ENCODE measurements at regions not wholly inside any gene's neighbourhood (a gene's known extent, or its start where the extent isn't known, plus 50 kb on each side); places are given as distances from the start of the nearest gene placed in this dataset.

- in situ Hi-C loops (cut with HindIII; ENCODE audit: low pct_unique_long_range_greater_than_20kb, low sequenced_read_pairs) = no loop called here
- no peak for DNase-seq (ENCODE audit: low read depth, low spot score)
These were observed 402.1 kb upstream of the B3GALT2 start for GRCh38 chr1:193588311-193589082.

- in situ Hi-C loops (cut with HindIII; ENCODE audit: low pct_unique_long_range_greater_than_20kb, low sequenced_read_pairs) = no loop called here
These were observed 398.4 kb upstream of the B3GALT2 start for GRCh38 chr1:193584731-193585239.

GRCh38 chr1:193581341-193581740, 394.9 kb upstream of the B3GALT2 start:
- no peak for DNase-seq (ENCODE audit: low read depth, low spot score)
- in situ Hi-C loops (cut with HindIII; ENCODE audit: low pct_unique_long_range_greater_than_20kb, low sequenced_read_pairs) = no loop called here

More at GRCh38 chr1:193584731-193585239, 398.4 kb upstream of the B3GALT2 start:
- DNase-seq (ENCODE audit: low read depth, low spot score) = no peak

- no peak for DNase-seq (ENCODE audit: low read depth, low spot score)
- in situ Hi-C loops (cut with HindIII; ENCODE audit: low pct_unique_long_range_greater_than_20kb, low sequenced_read_pairs) = no loop called here
These were observed 394.0 kb upstream of the B3GALT2 start for GRCh38 chr1:193580419-193580818.

GRCh38 chr1:193579323-193579722, 392.9 kb upstream of the B3GALT2 start:
- in situ Hi-C loops (cut with HindIII; ENCODE audit: low pct_unique_long_range_greater_than_20kb, low sequenced_read_pairs) = no loop called here
- DNase-seq (ENCODE audit: low read depth, low spot score) = no peak

- in situ Hi-C loops (cut with HindIII; ENCODE audit: low pct_unique_long_range_greater_than_20kb, low sequenced_read_pairs) = no loop called here
- no peak for DNase-seq (ENCODE audit: low read depth, low spot score)
These were observed 388.5 kb upstream of the B3GALT2 start for GRCh38 chr1:193574913-193575312.

GRCh38 chr1:193569983-193570269, 383.5 kb upstream of the B3GALT2 start:
- in situ Hi-C loops (cut with HindIII; ENCODE audit: low pct_unique_long_range_greater_than_20kb, low sequenced_read_pairs) = no loop called here
- no peak for DNase-seq (ENCODE audit: low read depth, low spot score)

GRCh38 chr1:193569096-193569982, 382.9 kb upstream of the B3GALT2 start:
- in situ Hi-C loops (cut with HindIII; ENCODE audit: low pct_unique_long_range_greater_than_20kb, low sequenced_read_pairs) = no loop called here
- DNase-seq (ENCODE audit: low read depth, low spot score) = no peak

- in situ Hi-C loops (cut with HindIII; ENCODE audit: low pct_unique_long_range_greater_than_20kb, low sequenced_read_pairs) = no loop called here
- no peak for DNase-seq (ENCODE audit: low read depth, low spot score)
These were observed 382.1 kb upstream of the B3GALT2 start for GRCh38 chr1:193568512-193568911.

- in situ Hi-C loops (cut with HindIII; ENCODE audit: low pct_unique_long_range_greater_than_20kb, low sequenced_read_pairs) = no loop called here
- DNase-seq (ENCODE audit: low read depth, low spot score) = no peak
These were observed 381.5 kb upstream of the B3GALT2 start for GRCh38 chr1:193567937-193568336.

GRCh38 chr1:193566735-193567134, 380.3 kb upstream of the B3GALT2 start:
- in situ Hi-C loops (cut with HindIII; ENCODE audit: low pct_unique_long_range_greater_than_20kb, low sequenced_read_pairs) = no loop called here
- no peak for DNase-seq (ENCODE audit: low read depth, low spot score)

GRCh38 chr1:193565971-193566577, 379.7 kb upstream of the B3GALT2 start:
- in situ Hi-C loops (cut with HindIII; ENCODE audit: low pct_unique_long_range_greater_than_20kb, low sequenced_read_pairs) = no loop called here
- DNase-seq (ENCODE audit: low read depth, low spot score) = no peak

- in situ Hi-C loops (cut with HindIII; ENCODE audit: low pct_unique_long_range_greater_than_20kb, low sequenced_read_pairs) = no loop called here
- DNase-seq (ENCODE audit: low read depth, low spot score) = no peak
These were observed 375.7 kb upstream of the B3GALT2 start for GRCh38 chr1:193562121-193562520.

- peak; percentile 26 for DNase-seq (ENCODE audit: low read depth, low spot score)
- in situ Hi-C loops (cut with HindIII; ENCODE audit: low pct_unique_long_range_greater_than_20kb, low sequenced_read_pairs) = no loop called here
These were observed 372.1 kb upstream of the B3GALT2 start for GRCh38 chr1:193558491-193559028.

- in situ Hi-C loops (cut with HindIII; ENCODE audit: low pct_unique_long_range_greater_than_20kb, low sequenced_read_pairs) = no loop called here
These were observed 369.4 kb upstream of the B3GALT2 start for GRCh38 chr1:193555662-193556441.

GRCh38 chr1:193553564-193553963, 367.2 kb upstream of the B3GALT2 start:
- DNase-seq (ENCODE audit: low read depth, low spot score) = no peak
- in situ Hi-C loops (cut with HindIII; ENCODE audit: low pct_unique_long_range_greater_than_20kb, low sequenced_read_pairs) = no loop called here

More at GRCh38 chr1:193555662-193556441, 369.4 kb upstream of the B3GALT2 start:
- DNase-seq (ENCODE audit: low read depth, low spot score) = no peak

GRCh38 chr1:193552274-193552673, 365.9 kb upstream of the B3GALT2 start:
- no peak for DNase-seq (ENCODE audit: low read depth, low spot score)
- in situ Hi-C loops (cut with HindIII; ENCODE audit: low pct_unique_long_range_greater_than_20kb, low sequenced_read_pairs) = no loop called here

Measured in SK-MEL-5 (cell line).